ENCODE measurements at regions not wholly inside any gene's neighbourhood (a gene's known extent, or its start where the extent isn't known, plus 50 kb on each side); places are given as distances from the start of the nearest gene placed in this dataset.

GRCh38 chr18:72174972-72175649 is 369.0 kb downstream of the CBLN2 start:
- Mint-ChIP-seq H3K4me3 (ENCODE audit: low read depth) (no peak overlapping the region), H3K27me3 (no peaks in the 10 kb centered on the region), H3K9me3 (ENCODE audit: low read depth) (peaks cover 4% of the 10 kb centered on the region), H3K27ac (no peak overlapping the region), H3K36me3 (ENCODE audit: insufficient read depth) (no peaks in the 10 kb centered on the region), H3K4me1 (ENCODE audit: low read depth) (no peaks in the 10 kb centered on the region)
- DNase-seq (ENCODE audit: low spot score, unreplicated experiment), result no peak
- TF ChIP-seq CTCF (IDR thresholded peaks at IDR 0.05; ENCODE audit: unreplicated experiment), result no peak

DNA sequence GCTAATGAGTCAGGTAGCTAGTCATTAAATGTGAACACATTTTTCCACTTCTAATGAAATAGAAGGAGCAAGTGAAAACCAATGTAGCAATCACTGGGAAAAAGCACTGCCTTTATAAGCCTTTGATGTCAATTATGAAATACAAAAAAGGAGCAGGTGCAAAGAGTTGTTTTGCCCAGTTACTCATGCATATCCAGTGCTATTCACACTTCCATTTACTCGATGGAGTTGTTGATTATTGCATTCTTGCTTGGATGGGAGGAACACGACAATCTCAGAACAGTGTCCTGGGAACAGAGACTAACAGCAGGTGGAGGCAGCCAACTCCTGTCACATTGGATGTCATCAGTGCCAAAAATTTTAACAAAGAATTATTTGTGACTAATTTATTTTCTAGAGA is 372.5 kb downstream of the CBLN2 start:
- Mint-ChIP-seq H3K4me1 (ENCODE audit: low read depth) (no peaks in the 10 kb centered on the region), H3K27me3 (no peaks in the 10 kb centered on the region), H3K4me3 (ENCODE audit: low read depth) (no peak overlapping the region), H3K36me3 (ENCODE audit: insufficient read depth) (no peaks in the 10 kb centered on the region), H3K9me3 (ENCODE audit: low read depth) (peaks cover 10% of the 10 kb centered on the region), H3K27ac (no peak overlapping the region)
- TF ChIP-seq CTCF (IDR thresholded peaks at IDR 0.05; ENCODE audit: unreplicated experiment), result no peak
- no peak for DNase-seq (ENCODE audit: low spot score, unreplicated experiment)

- TF ChIP-seq CTCF (IDR thresholded peaks at IDR 0.05; ENCODE audit: unreplicated experiment), result no peak
- DNase-seq (ENCODE audit: low spot score, unreplicated experiment), result no peak
- H3K9me3 Mint-ChIP-seq (ENCODE audit: low read depth), result no peaks in the 10 kb centered on the region
- H3K27ac Mint-ChIP-seq, result no peak overlapping the region
- H3K27me3 Mint-ChIP-seq, result no peaks in the 10 kb centered on the region
- H3K36me3 Mint-ChIP-seq (ENCODE audit: insufficient read depth), result no peaks in the 10 kb centered on the region
- peaks cover 2% of the 10 kb centered on the region for H3K4me1 Mint-ChIP-seq (ENCODE audit: low read depth)
- H3K4me3 Mint-ChIP-seq (ENCODE audit: low read depth), result no peak overlapping the region
Measured at GRCh38 chr18:72161691-72162090, 382.5 kb downstream of the CBLN2 start.

GRCh38 chr18:72160510-72161445 is 383.4 kb downstream of the CBLN2 start:
- H3K27ac Mint-ChIP-seq, result no peak overlapping the region
- no peaks in the 10 kb centered on the region for H3K9me3 Mint-ChIP-seq (ENCODE audit: low read depth)
- H3K36me3 Mint-ChIP-seq (ENCODE audit: insufficient read depth), result no peaks in the 10 kb centered on the region
- H3K4me3 Mint-ChIP-seq (ENCODE audit: low read depth), result no peak overlapping the region
- no peak for DNase-seq (ENCODE audit: low spot score, unreplicated experiment)
- peaks cover 2% of the 10 kb centered on the region for H3K4me1 Mint-ChIP-seq (ENCODE audit: low read depth)
- no peaks in the 10 kb centered on the region for H3K27me3 Mint-ChIP-seq
- no peak for TF ChIP-seq CTCF (IDR thresholded peaks at IDR 0.05; ENCODE audit: unreplicated experiment)

GRCh38 chr18:72155327-72155726 is 388.8 kb downstream of the CBLN2 start:
- Mint-ChIP-seq H3K4me1 (ENCODE audit: low read depth) (no peaks in the 10 kb centered on the region), H3K27ac (no peak overlapping the region), H3K9me3 (ENCODE audit: low read depth) (no peaks in the 10 kb centered on the region), H3K4me3 (ENCODE audit: low read depth) (no peak overlapping the region), H3K36me3 (ENCODE audit: insufficient read depth) (no peaks in the 10 kb centered on the region), H3K27me3 (no peaks in the 10 kb centered on the region)
- DNase-seq (ENCODE audit: low spot score, unreplicated experiment), result no peak
- TF ChIP-seq CTCF (IDR thresholded peaks at IDR 0.05; ENCODE audit: unreplicated experiment), result no peak
